H9 (cell line): ENCODE measurements at regions not wholly inside any gene's neighbourhood (a gene's known extent, or its start where the extent isn't known, plus 50 kb on each side); places are given as distances from the start of the nearest gene placed in this dataset.

Source experiments
- DNase-seq: peaks from one replicate; pipeline ENCODE4 v3.0.0-alpha.2; 2017
- H2AFZ ChIP-seq: one replicate; pipeline ENCODE4 v1.6.1; 2013; ENCODE audit warnings: mild to moderate bottlenecking, low read length, control low read depth, moderate library complexity
- H2AK5ac ChIP-seq: 2 replicates; pipeline ENCODE4 v1.6.1; 2013; ENCODE audit warnings: low read length, control low read depth, mixed read lengths; ENCODE audit not compliant: insufficient read length
- H2BK120ac ChIP-seq: one replicate; pipeline ENCODE4 v1.6.1; 2013; ENCODE audit warnings: low read depth, mild to moderate bottlenecking, low read length, control low read depth, inconsistent platforms; ENCODE audit not compliant: poor library complexity, severe bottlenecking
- H2BK12ac ChIP-seq: 2 replicates; pipeline ENCODE4 v1.6.1; 2013; ENCODE audit warnings: low read length, control low read depth, mixed read lengths, low read depth; ENCODE audit not compliant: insufficient read length
- H2BK15ac ChIP-seq: 2 replicates; pipeline ENCODE4 v1.6.1; 2013; ENCODE audit warnings: low read depth, low read length, control low read depth
- H2BK20ac ChIP-seq: one replicate; pipeline ENCODE4 v1.6.1; 2013; ENCODE audit warnings: low read depth, mild to moderate bottlenecking, low read length, control low read depth, inconsistent platforms; ENCODE audit not compliant: poor library complexity, severe bottlenecking
- H2BK5ac ChIP-seq: 2 replicates; pipeline ENCODE4 v1.6.1; 2013; ENCODE audit warnings: low read length, control low read depth, mixed read lengths; ENCODE audit not compliant: insufficient read length
- H3K14ac ChIP-seq: 2 replicates; pipeline ENCODE4 v1.6.1; 2013; ENCODE audit warnings: low read length, control low read depth; ENCODE audit not compliant: insufficient read depth
- H3K18ac ChIP-seq: 2 replicates; pipeline ENCODE4 v1.6.1; 2013; ENCODE audit warnings: low read depth, mild to moderate bottlenecking, mixed read lengths, low read length, control low read depth; ENCODE audit not compliant: insufficient read length
- H3K23ac ChIP-seq: 2 replicates; pipeline ENCODE4 v1.6.1; 2013; ENCODE audit warnings: low read length, control low read depth, mixed read lengths, low read depth; ENCODE audit not compliant: insufficient read length
- H3K23me2 ChIP-seq: 2 replicates; pipeline ENCODE4 v1.6.1; 2013; ENCODE audit warnings: low read depth, mild to moderate bottlenecking, mixed read lengths, low read length, control low read depth; ENCODE audit not compliant: insufficient read length, poor library complexity, severe bottlenecking
- H3K27ac ChIP-seq: 2 replicates; pipeline ENCODE4 v1.5.1; 2013; ENCODE audit warnings: low read length, control low read depth, mixed read lengths, low read depth; ENCODE audit not compliant: insufficient read length
- H3K27me3 ChIP-seq: 2 replicates; pipeline ENCODE4 v1.6.1; 2013; ENCODE audit warnings: low read length, control low read depth, inconsistent platforms; ENCODE audit not compliant: insufficient read depth
- H3K4ac ChIP-seq: 2 replicates; pipeline ENCODE4 v1.6.1; 2013; ENCODE audit warnings: low read depth, mild to moderate bottlenecking, control low read depth, inconsistent platforms, low read length, moderate library complexity
- H3K4me1 ChIP-seq: 2 replicates; pipeline ENCODE4 v1.6.1; 2013; ENCODE audit warnings: low read length, control low read depth, inconsistent platforms; ENCODE audit not compliant: insufficient read depth
- H3K4me2 ChIP-seq: 2 replicates; pipeline ENCODE4 v1.6.1; 2013; ENCODE audit warnings: low read length, control low read depth, mixed read lengths; ENCODE audit not compliant: insufficient read length, insufficient read depth
- H3K56ac ChIP-seq: 2 replicates; pipeline ENCODE4 v1.6.1; 2013; ENCODE audit warnings: low read depth, mild to moderate bottlenecking, mixed read lengths, low read length, control low read depth; ENCODE audit not compliant: insufficient read length
- H3K79me1 ChIP-seq: 2 replicates; pipeline ENCODE4 v1.6.1; 2013; ENCODE audit warnings: low read depth, mild to moderate bottlenecking, moderate library complexity, low read length, control low read depth, inconsistent platforms; ENCODE audit not compliant: insufficient read depth, poor library complexity, severe bottlenecking
- H3K79me2 ChIP-seq: 2 replicates; pipeline ENCODE4 v1.6.1; 2013; ENCODE audit warnings: low read length, control low read depth, inconsistent platforms; ENCODE audit not compliant: insufficient read depth
- H3K9ac ChIP-seq: 2 replicates; pipeline ENCODE4 v1.6.1; 2013; ENCODE audit warnings: low read length, control low read depth, mixed read lengths; ENCODE audit not compliant: insufficient read length; ENCODE audit errors: extremely low read depth
- H3K9me3 ChIP-seq: one replicate; pipeline ENCODE4 v1.6.1; 2013; ENCODE audit warnings: low read depth, low read length, inconsistent platforms; ENCODE audit not compliant: control insufficient read depth
- H3T11ph ChIP-seq: one replicate; pipeline ENCODE4 v1.6.1; 2013; ENCODE audit warnings: mild to moderate bottlenecking, low read length, control low read depth, inconsistent platforms
- H4K20me1 ChIP-seq: one replicate; pipeline ENCODE4 v1.6.1; 2013; ENCODE audit not compliant: control insufficient read depth, insufficient read length, insufficient read depth
- H4K5ac ChIP-seq: 2 replicates; pipeline ENCODE4 v1.6.1; 2013; ENCODE audit warnings: low read depth, mild to moderate bottlenecking, mixed read lengths, low read length, control low read depth; ENCODE audit not compliant: insufficient read length
- H4K8ac ChIP-seq: replicated peaks from 2 replicates; pipeline ENCODE4 v1.6.1; 2013; ENCODE audit warnings: low read length, control low read depth, mixed read lengths, low read depth; ENCODE audit not compliant: insufficient read length
- H4K91ac ChIP-seq: 2 replicates; pipeline ENCODE4 v1.6.1; 2013; ENCODE audit warnings: low read depth, mild to moderate bottlenecking, moderate library complexity, mixed read lengths, low read length, control low read depth; ENCODE audit not compliant: insufficient read length
- H3K27ac Mint-ChIP-seq, 3 experiments: 2 replicates in 2 of 3; 3 replicates in 1 of 3; pipeline ENCODE4 v1.8.0; 2020 to 2021; ENCODE audit warnings: mixed read lengths in 3 of 3, mild to moderate bottlenecking in 1 of 3, moderate library complexity in 1 of 3
- H3K27me3 Mint-ChIP-seq: 2 replicates; pipeline ENCODE4 v1.8.0; 2021; ENCODE audit warnings: low read depth, mild to moderate bottlenecking, moderate library complexity, mixed read lengths
- H3K36me3 Mint-ChIP-seq, 3 experiments: 2 replicates in 2 of 3; 3 replicates in 1 of 3; pipeline ENCODE4 v1.8.0; 2020 to 2021; ENCODE audit warnings: low read depth in 3 of 3, mixed read lengths in 3 of 3; ENCODE audit not compliant: insufficient read depth in 1 of 3
- H3K4me1 Mint-ChIP-seq, 2 experiments: 2 replicates each; pipeline ENCODE4 v1.8.0; 2020; ENCODE audit warnings: mixed read lengths in 2 of 2
- H3K4me3 Mint-ChIP-seq, 2 experiments: 2 replicates in 1 of 2; 3 replicates in 1 of 2; pipeline ENCODE4 v1.8.0; 2020 to 2021; ENCODE audit warnings: mild to moderate bottlenecking in 2 of 2, mixed read lengths in 2 of 2, moderate library complexity in 1 of 2
- H3K9me3 Mint-ChIP-seq, 2 experiments: 2 replicates in 1 of 2; 3 replicates in 1 of 2; pipeline ENCODE4 v1.8.0; 2020; ENCODE audit warnings: mild to moderate bottlenecking in 2 of 2, mixed read lengths in 2 of 2, moderate library complexity in 1 of 2
- TF ChIP-seq, protein P1 (sequence below): fragments of 200-600 bp; sonication (generic); conservative IDR thresholded peaks from 3 replicates; pipeline ENCODE4 v1.8.0; 2021; ENCODE audit warnings: antibody characterized with exemption, mild to moderate bottlenecking

DNA sequence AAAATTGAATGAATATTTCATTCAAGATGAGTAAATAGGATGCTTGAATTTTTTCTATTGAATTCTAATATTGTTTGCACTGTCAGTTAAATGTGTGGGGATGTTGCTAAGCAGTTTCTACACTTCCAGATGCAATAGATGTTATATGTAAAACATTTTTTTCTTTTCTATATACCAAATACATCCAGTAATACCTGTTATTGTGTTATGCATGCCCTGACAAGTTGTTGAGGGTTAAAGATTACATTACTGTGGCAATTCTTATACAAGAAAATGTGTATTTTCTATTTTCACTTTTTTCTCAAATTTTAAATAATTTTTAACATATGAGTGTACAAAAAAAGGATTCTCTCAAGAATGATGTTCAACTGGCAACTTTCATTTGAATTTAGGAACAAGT, 713.9 kb downstream of the GATA3 start:
- no peak overlapping the region for H4K91ac ChIP-seq
- no peak overlapping the region for H2BK120ac ChIP-seq
- DNase-seq: no peak
- H3T11ph ChIP-seq: no peak overlapping the region
- no peaks in the 10 kb centered on the region for H3K79me2 ChIP-seq
- TF ChIP-seq, protein P1, sequence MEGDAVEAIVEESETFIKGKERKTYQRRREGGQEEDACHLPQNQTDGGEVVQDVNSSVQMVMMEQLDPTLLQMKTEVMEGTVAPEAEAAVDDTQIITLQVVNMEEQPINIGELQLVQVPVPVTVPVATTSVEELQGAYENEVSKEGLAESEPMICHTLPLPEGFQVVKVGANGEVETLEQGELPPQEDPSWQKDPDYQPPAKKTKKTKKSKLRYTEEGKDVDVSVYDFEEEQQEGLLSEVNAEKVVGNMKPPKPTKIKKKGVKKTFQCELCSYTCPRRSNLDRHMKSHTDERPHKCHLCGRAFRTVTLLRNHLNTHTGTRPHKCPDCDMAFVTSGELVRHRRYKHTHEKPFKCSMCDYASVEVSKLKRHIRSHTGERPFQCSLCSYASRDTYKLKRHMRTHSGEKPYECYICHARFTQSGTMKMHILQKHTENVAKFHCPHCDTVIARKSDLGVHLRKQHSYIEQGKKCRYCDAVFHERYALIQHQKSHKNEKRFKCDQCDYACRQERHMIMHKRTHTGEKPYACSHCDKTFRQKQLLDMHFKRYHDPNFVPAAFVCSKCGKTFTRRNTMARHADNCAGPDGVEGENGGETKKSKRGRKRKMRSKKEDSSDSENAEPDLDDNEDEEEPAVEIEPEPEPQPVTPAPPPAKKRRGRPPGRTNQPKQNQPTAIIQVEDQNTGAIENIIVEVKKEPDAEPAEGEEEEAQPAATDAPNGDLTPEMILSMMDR: no peak
- Mint-ChIP-seq H3K27me3 (no peaks in the 10 kb centered on the region; the same call in 1 of the 2 replicates), H3K9me3 (no peaks in the 10 kb centered on the region), H3K27ac (no peak overlapping the region), H3K4me1 (peaks cover 6 to 9% of the 10 kb centered on the region in 2 experiments; a peak in 3 of 4 replicates), H3K36me3 (no peaks in the 10 kb centered on the region), H3K4me3 (no peak overlapping the region)
- H3K79me1 ChIP-seq: no peaks in the 10 kb centered on the region
- H3K27me3 ChIP-seq: no peaks in the 10 kb centered on the region
- H4K5ac ChIP-seq: no peak overlapping the region
- no peak overlapping the region for H3K18ac ChIP-seq
- H3K27ac ChIP-seq: no peak overlapping the region
- no peaks in the 10 kb centered on the region for H3K9me3 ChIP-seq
- H3K4ac ChIP-seq: no peak overlapping the region
- no peak overlapping the region for H2AFZ ChIP-seq
- H3K9ac ChIP-seq: no peak overlapping the region
- no peak overlapping the region for H2BK15ac ChIP-seq
- no peak overlapping the region for H3K23ac ChIP-seq
- no peak overlapping the region for H3K4me2 ChIP-seq
- no peak overlapping the region for H2BK20ac ChIP-seq
- no peak overlapping the region for H2BK5ac ChIP-seq
- H2BK12ac ChIP-seq: no peak overlapping the region
- H3K4me1 ChIP-seq: peaks cover 6% of the 10 kb centered on the region
- no peak overlapping the region for H4K8ac ChIP-seq
- H3K23me2 ChIP-seq: no peaks in the 10 kb centered on the region
- no peak overlapping the region for H3K14ac ChIP-seq
- H4K20me1 ChIP-seq: no peaks in the 10 kb centered on the region
- H2AK5ac ChIP-seq: no peak overlapping the region
- H3K56ac ChIP-seq: no peak overlapping the region
